A549 (cell line): ENCODE measurements at regions not wholly inside any gene's neighbourhood (a gene's known extent, or its start where the extent isn't known, plus 50 kb on each side); places are given as distances from the start of the nearest gene placed in this dataset.

Source experiments
- ATAC-seq, 2 experiments: fragments of 200-7000 bp in 1 of 2; fragments of >200 bp in 1 of 2; cut with Nextera tagmentation in 1 of 2; cut with Tn5 transposase in 1 of 2; 3 replicates each; pipeline versions ENCODE4 v1.8.0 to v1.9.1; 2018 to 2020; ENCODE audit warnings: mild to moderate bottlenecking in 1 of 2, moderate library complexity in 1 of 2
- CTCF ChIA-PET: fragments of 300-600 bp; sonication (Branson Sonifier 250); formaldehyde crosslinking; extraction: SDS; loops from one replicate; lab custom pipeline; 2021; ENCODE audit warnings: antibody characterized with exemption, inconsistent platforms; lab: Yijun Ruan, JAX
- POLR2A ChIA-PET: fragments of 350-600 bp; formaldehyde crosslinking; extraction: SDS; loops from one replicate; lab custom pipeline; 2021; ENCODE audit warnings: antibody characterized with exemption, inconsistent platforms; lab: Yijun Ruan, JAX
- DNase-seq, 2 experiments: peaks; one replicate each; pipeline versions ENCODE4 v3.0.0 to v3.0.0-alpha.2; 2011 to 2016; ENCODE audit warnings: low read depth in 1 of 2, low spot score in 1 of 2
- FAIRE-seq: peaks from 2 replicates; lab custom pipeline; 2011; peaks lifted over from hg19 to GRCh38; lab: Jason Lieb, UNC
- H3K27ac ChIP-seq, 2 experiments: fragments of >200 bp; sonication (Bioruptor Twin); formaldehyde crosslinking; 3 replicates each; pipeline ENCODE4 v1.5.1; 2016 to 2017
- H3K4me1 ChIP-seq: fragments of >200 bp; sonication (Bioruptor Twin); formaldehyde crosslinking; 3 replicates; pipeline ENCODE4 v1.6.1; 2016
- H3K4me2 ChIP-seq: fragments of >200 bp; sonication (Bioruptor Twin); formaldehyde crosslinking; 3 replicates; pipeline ENCODE4 v1.6.1; 2016
- H3K4me3 ChIP-seq: fragments of >200 bp; sonication (Bioruptor Twin); formaldehyde crosslinking; 3 replicates; pipeline ENCODE4 v1.5.1; 2016
- H3K9me3 ChIP-seq: fragments of >200 bp; sonication (Bioruptor Twin); formaldehyde crosslinking; 3 replicates; pipeline ENCODE4 v1.6.1; 2016
- CBX2 ChIP-seq: fragments of 200-600 bp; sonication (generic); IDR thresholded peaks from 2 replicates; pipeline ENCODE4 v1.6.1; 2016; ENCODE audit warnings: low read depth, mild to moderate bottlenecking, borderline replicate concordance
- CEBPB ChIP-seq, 2 experiments: fragments of >200 bp in 1 of 2; sonication (Bioruptor Twin) in 1 of 2; formaldehyde crosslinking in 1 of 2; IDR thresholded peaks; 2 replicates each; pipeline ENCODE4 v1.6.1; 2012 to 2016
- CTCF ChIP-seq: fragments of >200 bp; sonication (Bioruptor Twin); formaldehyde crosslinking; IDR thresholded peaks from 3 replicates; pipeline ENCODE4 v1.5.1; 2016
- E2F6 ChIP-seq: IDR thresholded peaks from 2 replicates; pipeline ENCODE4 v1.6.1; 2012; ENCODE audit warnings: low read depth, borderline replicate concordance
- EHF ChIP-seq: fragments of 250-450 bp; sonication (Bioruptor Pico); IDR thresholded peaks from 2 replicates; pipeline ENCODE4 v1.5.0; 2020; ENCODE audit warnings: mild to moderate bottlenecking
- EHMT2 ChIP-seq: fragments of 200-600 bp; sonication (generic); IDR thresholded peaks from 2 replicates; pipeline ENCODE4 v1.6.1; 2016; ENCODE audit warnings: antibody characterized with exemption, low read depth, mild to moderate bottlenecking, moderate library complexity
- ELK1 ChIP-seq: fragments of 150-350 bp; IDR thresholded peaks from 2 replicates; pipeline ENCODE4 v1.6.1; 2014; ENCODE audit warnings: low read depth, mild to moderate bottlenecking, low read length
- EP300 ChIP-seq, 2 experiments: fragments of >200 bp; sonication (Bioruptor Twin); formaldehyde crosslinking; IDR thresholded peaks; 2 replicates in 1 of 2; 3 replicates in 1 of 2; pipeline ENCODE4 v1.6.1; 2016 to 2017
- ESRRA ChIP-seq: fragments of 150-350 bp; IDR thresholded peaks from 2 replicates; pipeline ENCODE4 v1.6.1; 2014; ENCODE audit warnings: mild to moderate bottlenecking, low read length, borderline replicate concordance
- GATA3 ChIP-seq: IDR thresholded peaks from 2 replicates; pipeline ENCODE4 v1.6.1; 2012; ENCODE audit warnings: borderline replicate concordance
- HMGXB4 ChIP-seq: fragments of 250-450 bp; sonication (Bioruptor Pico); IDR thresholded peaks from 2 replicates; pipeline ENCODE4 v1.5.0; 2021; ENCODE audit warnings: mild to moderate bottlenecking, moderate library complexity, borderline replicate concordance
- HOXA7 ChIP-seq: fragments of 250-450 bp; sonication (Bioruptor Pico); IDR thresholded peaks from 2 replicates; pipeline ENCODE4 v1.5.0; 2020; ENCODE audit warnings: mild to moderate bottlenecking, moderate library complexity
- JUNB ChIP-seq: fragments of >200 bp; sonication (Bioruptor Twin); formaldehyde crosslinking; IDR thresholded peaks from 2 replicates; pipeline ENCODE4 v1.6.1; 2016
- KDM1A ChIP-seq: fragments of 200-600 bp; sonication (generic); IDR thresholded peaks from 2 replicates; pipeline ENCODE4 v1.6.1; 2016; ENCODE audit warnings: low read depth, mild to moderate bottlenecking
- KDM5A ChIP-seq: fragments of 200-600 bp; sonication (generic); IDR thresholded peaks from 2 replicates; pipeline ENCODE4 v1.6.1; 2016; ENCODE audit warnings: antibody characterized with exemption, mild to moderate bottlenecking
- NFE2L2 ChIP-seq: fragments of 150-350 bp; conservative IDR thresholded peaks from 2 replicates; pipeline ENCODE4 v1.6.1; 2014; ENCODE audit warnings: low read length
- NR3C1 ChIP-seq: fragments of >200 bp; sonication (Bioruptor Twin); formaldehyde crosslinking; IDR thresholded peaks from 3 replicates; pipeline ENCODE4 v1.6.1; 2017
- PBX3 ChIP-seq: IDR thresholded peaks from 2 replicates; pipeline ENCODE4 v1.6.1; 2012
- POLR2A ChIP-seq: IDR thresholded peaks from 2 replicates; pipeline ENCODE4 v1.6.1; 2012; ENCODE audit warnings: mild to moderate bottlenecking, low read length
- POLR2AphosphoS2 ChIP-seq: conservative IDR thresholded peaks from 2 replicates; pipeline ENCODE4 v1.6.1; 2012; ENCODE audit warnings: low read length, improper control_type of control experiment, inconsistent platforms
- REST ChIP-seq: fragments of 200-600 bp; sonication (generic); IDR thresholded peaks from 2 replicates; pipeline ENCODE4 v1.6.1; 2016; ENCODE audit warnings: antibody characterized with exemption, mild to moderate bottlenecking, moderate library complexity
- RFX5 ChIP-seq: fragments of 450-650 bp; IDR thresholded peaks from 2 replicates; pipeline ENCODE4 v1.7.1; 2014; ENCODE audit warnings: antibody characterized with exemption, mild to moderate bottlenecking, moderate library complexity
- ZC3H11A ChIP-seq: fragments of 450-650 bp; IDR thresholded peaks from 2 replicates; pipeline ENCODE4 v1.6.1; 2014; ENCODE audit warnings: antibody characterized with exemption, mild to moderate bottlenecking
- ZFP36 ChIP-seq: fragments of 450-650 bp; IDR thresholded peaks from 2 replicates; pipeline ENCODE4 v1.6.1; 2014; ENCODE audit warnings: borderline replicate concordance; ENCODE audit not compliant: partially characterized antibody
- ZNF302 ChIP-seq: fragments of 250-450 bp; sonication (Bioruptor Pico); IDR thresholded peaks from 2 replicates; pipeline ENCODE4 v1.9.0; 2021; ENCODE audit warnings: inconsistent platforms, mild to moderate bottlenecking, moderate library complexity
- WGBS: methylation state at CpG from one replicate; pipeline ENCODE4 v1.1.6; 2017; ENCODE audit errors: missing lambda C conversion rate; 5-methylcytosine and 5-hydroxymethylcytosine counted together

- H3K9me3 ChIP-seq, result no peaks in the 10 kb centered on the region
- no peak overlapping the region for H3K27ac ChIP-seq
- no peak for DNase-seq
- no peak overlapping the region for H3K4me2 ChIP-seq
- 20% methylated on average over 1 of the region's 1 CpG for WGBS
- ChIA-PET POLR2A (no interaction called here), CTCF (no interaction called here)
- H3K4me1 ChIP-seq, result peaks cover 14% of the 10 kb centered on the region
- ATAC-seq, result no peak
- TF ChIP-seq RFX5 (no peak), REST (no peak), JUNB (no peak), GATA3 (no peak), PBX3 (no peak), HMGXB4 (CRISPR knock-in tag) (no peak), NR3C1 (no peak), CBX2 (no peak), HOXA7 (CRISPR knock-in tag) (no peak), EHMT2 (no peak), KDM1A (no peak), EHF (CRISPR knock-in tag) (no peak), ZFP36 (no peak), ZNF302 (CRISPR knock-in tag) (no peak), ZC3H11A (no peak), ESRRA (no peak), NFE2L2 (no peak), E2F6 (no peak)
- no peak for FAIRE-seq
- no peak overlapping the region for H3K4me3 ChIP-seq
These were observed 245.9 kb upstream of the FAT3 start for GRCh38 chr11:91978747-91979146.

- FAIRE-seq (no peak), DNase-seq (no peak)
- H3K4me3 ChIP-seq, result no peak overlapping the region
- no peaks in the 10 kb centered on the region for H3K4me1 ChIP-seq
- TF ChIP-seq POLR2A (no peak), CEBPB (IDR thresholded peaks at IDR 0.05) (no peak), RFX5 (no peak), KDM5A (no peak), HOXA7 (CRISPR knock-in tag) (no peak), EHMT2 (no peak), POLR2AphosphoS2 (no peak), ELK1 (no peak), KDM1A (no peak), EP300 (IDR thresholded peaks at IDR 0.05) (no peak), CTCF (no peak)
- TF ChIP-seq, all 56 proteins: peak for 0
- Histone ChIP-seq H3K27ac (no peak overlapping the region), H3K4me2 (no peak overlapping the region), H3K9me3 (no peaks in the 10 kb centered on the region)
- ATAC-seq, result no peak
- 80% methylated on average over 3 of the region's 3 CpGs for WGBS
- CTCF ChIA-PET, result no interaction called here
- POLR2A ChIA-PET, result no interaction called here
These were observed 251.9 kb upstream of the FAT3 start for GRCh38 chr11:91972665-91973266.
